Skeletal muscle tissue (tissue), 3 donors: ENCODE measurements at regions not wholly inside any gene's neighbourhood (a gene's known extent, or its start where the extent isn't known, plus 50 kb on each side); places are given as distances from the start of the nearest gene placed in this dataset.

ENCODE experiments used
- H3K27ac ChIP-seq: one replicate; pipeline ENCODE4 v1.7.0; 2013; ENCODE audit warnings: mild to moderate bottlenecking, low read depth, low read length, inconsistent platforms
- H3K27me3 ChIP-seq, 3 donors: one replicate each; pipeline ENCODE4 v1.7.0; 2013; ENCODE audit warnings: low read length in 3 of 3; ENCODE audit not compliant: control insufficient read depth in 3 of 3, insufficient read depth in 3 of 3
- H3K36me3 ChIP-seq, 3 donors: one replicate each; pipeline ENCODE4 v1.7.0; 2013; ENCODE audit warnings: low read length in 3 of 3; ENCODE audit not compliant: control insufficient read depth in 3 of 3, insufficient read depth in 3 of 3
- H3K4me1 ChIP-seq, 3 donors: one replicate each; pipeline ENCODE4 v1.7.0; 2013; ENCODE audit warnings: low read length in 3 of 3, mild to moderate bottlenecking in 3 of 3; ENCODE audit not compliant: control insufficient read depth in 3 of 3, insufficient read depth in 3 of 3
- H3K4me3 ChIP-seq, 3 donors: one replicate each; pipeline ENCODE4 v1.7.0; 2013; ENCODE audit warnings: low read length in 3 of 3
- H3K9ac ChIP-seq, 3 donors: one replicate each; pipeline ENCODE4 v1.7.0; 2013; ENCODE audit warnings: low read length in 3 of 3, mild to moderate bottlenecking in 3 of 3, moderate library complexity in 2 of 3, low read depth in 1 of 3
- H3K9me3 ChIP-seq, 3 donors: one replicate each; pipeline ENCODE4 v1.7.0; 2013; ENCODE audit warnings: low read length in 3 of 3; ENCODE audit not compliant: control insufficient read depth in 3 of 3
- donor health status: Osteomylitis.

GRCh38 chr16:48452991-48453760 lies 68.0 kb upstream of the SIAH1 start:
- no peaks in the 10 kb centered on the region for H3K9me3 ChIP-seq
- peak overlapping the region; percentile 73 for H3K27ac ChIP-seq
- peak overlapping the region in 2 of 3 donors; percentile 38 to 68 for H3K9ac ChIP-seq
- H3K27me3 ChIP-seq = no peaks in the 10 kb centered on the region
- H3K4me3 ChIP-seq = no peak overlapping the region
- no peaks in the 10 kb centered on the region for H3K36me3 ChIP-seq
- peaks cover 14 to 20% (median 16%) of the 10 kb centered on the region in 3 donors for H3K4me1 ChIP-seq

- H3K4me1 ChIP-seq = peaks cover 11 to 16% (median 15%) of the 10 kb centered on the region in 3 donors
- H3K9me3 ChIP-seq = no peaks in the 10 kb centered on the region
- no peaks in the 10 kb centered on the region for H3K36me3 ChIP-seq
- H3K4me3 ChIP-seq = no peak overlapping the region
- H3K9ac ChIP-seq = no peak overlapping the region
- no peaks in the 10 kb centered on the region for H3K27me3 ChIP-seq
- no peak overlapping the region for H3K27ac ChIP-seq
Measured at GRCh38 chr16:48451323-48451722, 66.1 kb upstream of the SIAH1 start.

GRCh38 chr16:48450367-48450766 lies 65.2 kb upstream of the SIAH1 start:
- no peak overlapping the region for H3K27ac ChIP-seq
- H3K9me3 ChIP-seq = no peaks in the 10 kb centered on the region
- H3K4me1 ChIP-seq = peaks cover 11 to 16% (median 16%) of the 10 kb centered on the region in 3 donors
- no peaks in the 10 kb centered on the region for H3K27me3 ChIP-seq
- H3K4me3 ChIP-seq = no peak overlapping the region
- H3K9ac ChIP-seq = no peak overlapping the region
- no peaks in the 10 kb centered on the region for H3K36me3 ChIP-seq

- Histone ChIP-seq H3K4me3 (no peak overlapping the region), H3K27ac (no peak overlapping the region), H3K4me1 (peaks cover 11 to 27% (median 22%) of the 10 kb centered on the region in 3 donors), H3K27me3 (no peaks in the 10 kb centered on the region), H3K36me3 (no peaks in the 10 kb centered on the region), H3K9me3 (no peaks in the 10 kb centered on the region), H3K9ac (no peak overlapping the region)
Measured at GRCh38 chr16:48448841-48449481, 63.7 kb upstream of the SIAH1 start.

GRCh38 chr16:48447940-48448536 lies 62.8 kb upstream of the SIAH1 start:
- Histone ChIP-seq H3K4me1 (peaks cover 7 to 21% (median 15%) of the 10 kb centered on the region in 3 donors), H3K27ac (no peak overlapping the region), H3K27me3 (no peaks in the 10 kb centered on the region), H3K9me3 (no peaks in the 10 kb centered on the region), H3K9ac (no peak overlapping the region), H3K4me3 (no peak overlapping the region), H3K36me3 (no peaks in the 10 kb centered on the region)

GRCh38 chr16:48447428-48447827 lies 62.2 kb upstream of the SIAH1 start:
- H3K4me3 ChIP-seq = no peak overlapping the region
- H3K36me3 ChIP-seq = no peaks in the 10 kb centered on the region
- peaks cover 1 to 15% (median 9%) of the 10 kb centered on the region in 3 donors for H3K4me1 ChIP-seq
- H3K9me3 ChIP-seq = no peaks in the 10 kb centered on the region
- H3K27ac ChIP-seq = no peak overlapping the region
- no peak overlapping the region for H3K9ac ChIP-seq
- H3K27me3 ChIP-seq = no peaks in the 10 kb centered on the region

- Histone ChIP-seq H3K9me3 (no peaks in the 10 kb centered on the region), H3K27me3 (no peaks in the 10 kb centered on the region), H3K4me3 (no peak overlapping the region), H3K27ac (no peak overlapping the region), H3K4me1 (peaks cover 0 to 12% (median 6%) of the 10 kb centered on the region in 3 donors), H3K9ac (no peak overlapping the region), H3K36me3 (no peaks in the 10 kb centered on the region)
Measured at GRCh38 chr16:48446534-48446920, 61.3 kb upstream of the SIAH1 start.

- peaks cover 0 to 12% (median 6%) of the 10 kb centered on the region in 3 donors for H3K4me1 ChIP-seq
- no peak overlapping the region for H3K9ac ChIP-seq
- no peak overlapping the region for H3K27ac ChIP-seq
- H3K27me3 ChIP-seq = no peaks in the 10 kb centered on the region
- no peak overlapping the region for H3K4me3 ChIP-seq
- H3K9me3 ChIP-seq = no peaks in the 10 kb centered on the region
- no peaks in the 10 kb centered on the region for H3K36me3 ChIP-seq
Measured at GRCh38 chr16:48445782-48446533, 60.7 kb upstream of the SIAH1 start.

GRCh38 chr16:48444574-48444973 lies 59.4 kb upstream of the SIAH1 start:
- no peaks in the 10 kb centered on the region for H3K36me3 ChIP-seq
- H3K27me3 ChIP-seq = no peaks in the 10 kb centered on the region
- no peak overlapping the region for H3K9ac ChIP-seq
- H3K9me3 ChIP-seq = no peaks in the 10 kb centered on the region
- H3K4me3 ChIP-seq = no peak overlapping the region
- peaks cover 0 to 12% (median 6%) of the 10 kb centered on the region in 3 donors for H3K4me1 ChIP-seq
- H3K27ac ChIP-seq = peak overlapping the region; percentile 60
